GM10266 (cell line): ENCODE measurements at regions not wholly inside any gene's neighbourhood (a gene's known extent, or its start where the extent isn't known, plus 50 kb on each side); places are given as distances from the start of the nearest gene placed in this dataset.

Experiments
- DNase-seq: peaks from one replicate; pipeline ENCODE4 v3.0.0; 2012; ENCODE audit errors: extremely low spot score
- CTCF ChIP-seq: IDR thresholded peaks from 2 replicates; pipeline ENCODE4 v1.5.1; 2012; ENCODE audit warnings: mild to moderate bottlenecking, low read depth; ENCODE audit not compliant: control insufficient read depth, insufficient read depth; ENCODE audit errors: missing control alignments

GRCh38 chr5:44440186-44440585, 51.0 kb upstream of the FGF10 start:
- DNase-seq = no peak
- TF ChIP-seq CTCF = no peak
